HCT116 (cell line): ENCODE measurements at regions not wholly inside any gene's neighbourhood (a gene's known extent, or its start where the extent isn't known, plus 50 kb on each side); places are given as distances from the start of the nearest gene placed in this dataset.

Source experiments
- ATAC-seq: fragments of 200-7000 bp; cut with Tn5 transposase; 2 replicates; pipeline ENCODE4 v1.9.1; 2020; ENCODE audit warnings: mild to moderate bottlenecking, moderate library complexity
- BruUV-seq: library from RNA; stranded (reverse); fragments of 400-500 nt; replicated peaks from 2 replicates; lab custom pipeline; 2021; lab: Mats Ljungman, UMichigan
- CTCF ChIA-PET: fragments of 300-600 bp; sonication (Branson Sonifier 250); formaldehyde crosslinking; loops from one replicate; lab custom pipeline; 2021; ENCODE audit warnings: antibody characterized with exemption; lab: Charles Lee
- POLR2A ChIA-PET: fragments of 300-600, 350-600 bp; sonication (Branson Sonifier 250); formaldehyde crosslinking; loops from one replicate; lab custom pipeline; 2021; ENCODE audit warnings: antibody characterized with exemption; lab: Charles Lee
- RAD21 ChIA-PET, 2 experiments: fragments of 300-600 bp; sonication (Branson Sonifier 250); formaldehyde crosslinking; loops; one replicate each; lab custom pipeline; 2023; ENCODE audit warnings: low total read pairs in 2 of 2; ENCODE audit not compliant: uncharacterized antibody in 2 of 2, unreplicated experiment in 2 of 2, low non-redundant PET in 1 of 2; lab: Charles Lee
- DNase-seq: peaks from one replicate; pipeline ENCODE4 v3.0.0-alpha.2; 2010; ENCODE audit warnings: low read depth, low spot score
- H2AFZ ChIP-seq: fragments of 200-600 bp; shearing (Covaris generic), sonication (generic); 2 replicates; pipeline ENCODE4 v1.6.1; 2017; ENCODE audit warnings: low read depth, mixed run types, mixed read lengths, antibody characterized with exemption, low read length; ENCODE audit not compliant: poor library complexity, severe bottlenecking
- H3K27ac ChIP-seq: 2 replicates; pipeline ENCODE4 v1.5.1; 2012; ENCODE audit warnings: low read depth, low read length
- H3K27me3 ChIP-seq: fragments of 200-600 bp; sonication (generic); 2 replicates; pipeline ENCODE4 v1.6.1; 2016; ENCODE audit warnings: mixed run types, low read length, mixed read lengths; ENCODE audit not compliant: insufficient read depth
- H3K36me3 ChIP-seq, 2 experiments: fragments of 200-500 bp in 1 of 2; fragments of 200-600 bp in 1 of 2; sonication (Bioruptor generic) in 1 of 2; sonication (generic) in 1 of 2; 2 replicates each; pipeline versions ENCODE4 v1.5.1 to v1.6.1; 2014 to 2016; ENCODE audit warnings: low read length in 2 of 2, inconsistent platforms in 1 of 2, mixed read lengths in 1 of 2, mixed run types in 1 of 2; ENCODE audit not compliant: insufficient read depth in 2 of 2, control insufficient read depth in 1 of 2
- H3K4me1 ChIP-seq, 2 experiments: fragments of 200-600 bp in 1 of 2; sonication (generic) in 1 of 2; 2 replicates each; pipeline versions ENCODE4 v1.5.1 to v1.6.1; 2012 to 2017; ENCODE audit warnings: low read length in 2 of 2, inconsistent platforms in 1 of 2, mild to moderate bottlenecking in 1 of 2, mixed read lengths in 1 of 2, mixed run types in 1 of 2, moderate library complexity in 1 of 2; ENCODE audit not compliant: insufficient read depth in 2 of 2, control insufficient read depth in 1 of 2
- H3K4me2 ChIP-seq: fragments of 200-600 bp; sonication (generic); 2 replicates; pipeline ENCODE4 v1.6.1; 2017; ENCODE audit warnings: mixed run types, low read length, mixed read lengths
- H3K4me3 ChIP-seq, 2 experiments: fragments of 200-600 bp in 1 of 2; sonication (generic) in 1 of 2; replicated peaks in 1 of 2; 2 replicates each; pipeline ENCODE4 v1.5.1; 2011 to 2016; ENCODE audit warnings: low read length in 2 of 2, control low read depth in 1 of 2, low read depth in 1 of 2, mild to moderate bottlenecking in 1 of 2, mixed read lengths in 1 of 2, mixed run types in 1 of 2
- H3K79me2 ChIP-seq: fragments of 200-600 bp; sonication (generic); 2 replicates; pipeline ENCODE4 v1.6.1; 2017; ENCODE audit warnings: mild to moderate bottlenecking, mixed run types, low read length, moderate library complexity, mixed read lengths; ENCODE audit not compliant: insufficient read depth
- H3K9ac ChIP-seq: fragments of 200-600 bp; sonication (generic); 2 replicates; pipeline ENCODE4 v1.6.1; 2016; ENCODE audit warnings: low read length, mixed read lengths
- H3K9me2 ChIP-seq: fragments of 200-600 bp; sonication (generic), shearing (Covaris generic); 2 replicates; pipeline ENCODE4 v1.6.1; 2017; ENCODE audit warnings: mixed run types, mild to moderate bottlenecking, moderate library complexity; ENCODE audit not compliant: insufficient read depth
- H3K9me3 ChIP-seq, 2 experiments: fragments of 200-500 bp in 1 of 2; fragments of 200-600 bp in 1 of 2; sonication (Bioruptor generic) in 1 of 2; sonication (generic) in 1 of 2; 2 replicates each; pipeline ENCODE4 v1.6.1; 2014 to 2017; ENCODE audit warnings: low read length in 2 of 2, mixed read lengths in 2 of 2, inconsistent platforms in 1 of 2, low read depth in 1 of 2, mild to moderate bottlenecking in 1 of 2, mixed run types in 1 of 2, moderate library complexity in 1 of 2; ENCODE audit not compliant: control insufficient read depth in 1 of 2, insufficient read depth in 1 of 2
- H4K20me1 ChIP-seq: fragments of 200-600 bp; sonication (generic), shearing (Covaris generic); 2 replicates; pipeline ENCODE4 v1.6.1; 2017; ENCODE audit warnings: mixed run types, mild to moderate bottlenecking, moderate library complexity; ENCODE audit not compliant: insufficient read depth
- ATF3 ChIP-seq: IDR thresholded peaks from 2 replicates; pipeline ENCODE4 v1.6.1; 2012
- CBX3 ChIP-seq: IDR thresholded peaks from 2 replicates; pipeline ENCODE4 v1.6.1; 2012; ENCODE audit warnings: low read depth
- CEBPB ChIP-seq: IDR thresholded peaks from 2 replicates; pipeline ENCODE4 v1.6.1; 2012; ENCODE audit warnings: low read depth
- CTCF ChIP-seq, 3 experiments: fragments of 200-600 bp in 1 of 3; sonication (generic) in 1 of 3; IDR thresholded peaks in 2 of 3; conservative IDR thresholded peaks in 1 of 3; 2 replicates each; pipeline ENCODE4 v1.5.1; 2012 to 2017; ENCODE audit warnings: low read depth in 2 of 3, low read length in 2 of 3, antibody characterized with exemption in 1 of 3, borderline replicate concordance in 1 of 3, control low read depth in 1 of 3, mild to moderate bottlenecking in 1 of 3, mixed read lengths in 1 of 3, mixed run types in 1 of 3, moderate library complexity in 1 of 3; ENCODE audit not compliant: insufficient read depth in 1 of 3
- EGR1 ChIP-seq: IDR thresholded peaks from 2 replicates; pipeline ENCODE4 v1.6.1; 2012; ENCODE audit warnings: low read depth
- ELF1 ChIP-seq: IDR thresholded peaks from 2 replicates; pipeline ENCODE4 v1.6.1; 2012; ENCODE audit warnings: low read depth, borderline replicate concordance
- EZH2phosphoT487 ChIP-seq: fragments of 200-600 bp; IDR thresholded peaks from 2 replicates; pipeline ENCODE4 v1.6.1; 2018; ENCODE audit warnings: antibody characterized with exemption, borderline replicate concordance
- FOSL1 ChIP-seq: IDR thresholded peaks from 2 replicates; pipeline ENCODE4 v1.6.1; 2012; ENCODE audit warnings: low read depth
- JUND ChIP-seq: IDR thresholded peaks from 2 replicates; pipeline ENCODE4 v1.6.1; 2012
- MAX ChIP-seq: IDR thresholded peaks from 2 replicates; pipeline ENCODE4 v1.6.1; 2012
- POLR2A ChIP-seq: IDR thresholded peaks from 2 replicates; pipeline ENCODE4 v1.7.0; 2011; ENCODE audit warnings: borderline replicate concordance; ENCODE audit not compliant: insufficient read depth, insufficient read length; ENCODE audit errors: extremely low read depth
- POLR2AphosphoS5 ChIP-seq: IDR thresholded peaks from 2 replicates; pipeline ENCODE4 v1.6.1; 2011; ENCODE audit warnings: mild to moderate bottlenecking, low read depth, low read length, moderate library complexity
- RAD21 ChIP-seq: IDR thresholded peaks from 2 replicates; pipeline ENCODE4 v1.6.1; 2012; ENCODE audit warnings: low read depth, mild to moderate bottlenecking
- REST ChIP-seq: IDR thresholded peaks from 2 replicates; pipeline ENCODE4 v1.6.1; 2012; ENCODE audit warnings: low read depth
- SIN3A ChIP-seq: IDR thresholded peaks from 2 replicates; pipeline ENCODE4 v1.6.1; 2012; ENCODE audit warnings: low read depth
- SP1 ChIP-seq: IDR thresholded peaks from 2 replicates; pipeline ENCODE4 v1.6.1; 2012; ENCODE audit warnings: low read depth
- TCF7L2 ChIP-seq: IDR thresholded peaks from 2 replicates; pipeline ENCODE4 v1.7.0; 2011; ENCODE audit warnings: borderline replicate concordance, inconsistent platforms; ENCODE audit not compliant: insufficient read depth, insufficient read length; ENCODE audit errors: extremely low read depth
- YY1 ChIP-seq: IDR thresholded peaks from 2 replicates; pipeline ENCODE4 v1.6.1; 2011; ENCODE audit warnings: low read length, low read depth, moderate library complexity, mild to moderate bottlenecking; ENCODE audit not compliant: insufficient replicate concordance; ENCODE audit errors: extremely low read depth
- ZFX ChIP-seq: fragments of 450-650 bp; IDR thresholded peaks from 2 replicates; pipeline ENCODE4 v1.6.1; 2017
- ZNF274 ChIP-seq: fragments of 200-500 bp; sonication (Bioruptor generic); IDR thresholded peaks from 2 replicates; pipeline ENCODE4 v1.6.1; 2014; ENCODE audit warnings: mild to moderate bottlenecking, low read depth, low read length, inconsistent platforms
- intact Hi-C: fragments of 100-400 bp; cut with micrococcal nuclease; formaldehyde crosslinking; loops from 2 replicates; pipeline ENCODE4 v1.10.0; 2022

- POLR2A ChIA-PET = no interaction called here
Observed at GRCh38 chr9:106657926-106658325, 205.0 kb upstream of the ZNF462 start.

More at GRCh38 chr9:106657926-106658325, 205.0 kb upstream of the ZNF462 start:
- H3K4me2 ChIP-seq = no peak overlapping the region
- no peaks in the 10 kb centered on the region for H4K20me1 ChIP-seq
- H3K4me3 ChIP-seq = no peak overlapping the region
- H2AFZ ChIP-seq = no peak overlapping the region
- no peaks in the 10 kb centered on the region for H3K9me2 ChIP-seq
- peaks cover 8% of the 10 kb centered on the region; the same call in 1 of the 2 replicates for H3K27me3 ChIP-seq
- no peaks in the 10 kb centered on the region for H3K4me1 ChIP-seq
- ChIA-PET RAD21 (no interaction called here), CTCF (no interaction called here)
- ATAC-seq = no peak
- H3K36me3 ChIP-seq = no peaks in the 10 kb centered on the region
- intact Hi-C loops = no loop called here
- DNase-seq = no peak
- H3K27ac ChIP-seq = no peak overlapping the region
- BruUV-seq = no TSS peak
- TF ChIP-seq ATF3 = no peak
- no peak for TF ChIP-seq EGR1
- no peak for TF ChIP-seq TCF7L2
- TF ChIP-seq SP1 = no peak
- TF ChIP-seq ZNF274 = no peak
- no peak for TF ChIP-seq RAD21
- no peak for TF ChIP-seq ELF1
- no peak for TF ChIP-seq CBX3
- TF ChIP-seq REST = no peak
- no peak for TF ChIP-seq CTCF (IDR thresholded peaks at IDR 0.05 in 2 of 3, conservative IDR thresholded peaks at IDR 0.05 in 1 of 3; ENCODE audit: borderline replicate concordance in 1 of 3, insufficient read depth in 1 of 3, low read depth in 2 of 3, low read length in 2 of 3)
- TF ChIP-seq SIN3A = no peak
- TF ChIP-seq POLR2A = no peak
- no peak for TF ChIP-seq YY1
- no peak for TF ChIP-seq JUND
- TF ChIP-seq MAX = no peak
- TF ChIP-seq EZH2phosphoT487 = no peak
- no peak for TF ChIP-seq FOSL1
- TF ChIP-seq POLR2AphosphoS5 = no peak
- TF ChIP-seq CEBPB = no peak
- TF ChIP-seq ZFX = no peak
- no peak overlapping the region for H3K9ac ChIP-seq
- H3K79me2 ChIP-seq = no peaks in the 10 kb centered on the region
- H3K9me3 ChIP-seq = no peaks in the 10 kb centered on the region
